ENCODE measurements at regions not wholly inside any gene's neighbourhood (a gene's known extent, or its start where the extent isn't known, plus 50 kb on each side); places are given as distances from the start of the nearest gene placed in this dataset.

- no peak overlapping the region for H3K27ac ChIP-seq (ENCODE audit: low read depth, low read length)
- ChIA-PET CTCF (no interaction called here), POLR2A (no interaction called here)
- H3K27me3 ChIP-seq (ENCODE audit: control insufficient read depth, insufficient read depth, low read length), result no peaks in the 10 kb centered on the region
- H3K9me3 ChIP-seq (ENCODE audit: control insufficient read depth, insufficient read depth, low read length), result peaks cover 6% of the 10 kb centered on the region; the same call in 1 of the 2 replicates
- no peak overlapping the region for H3K4me3 ChIP-seq (ENCODE audit: low read depth, low read length)
- no peak for DNase-seq (ENCODE audit: low read depth, low spot score)
- no peak for TF ChIP-seq CTCF (IDR thresholded peaks at IDR 0.05; ENCODE audit: low read depth, low read length)
Measured at GRCh38 chr3:162647321-162647720, 1150.7 kb downstream of the OTOL1 start.

GRCh38 chr3:162658003-162658402 is 1161.4 kb downstream of the OTOL1 start:
- no peak for TF ChIP-seq CTCF (IDR thresholded peaks at IDR 0.05; ENCODE audit: low read depth, low read length)
- H3K4me3 ChIP-seq (ENCODE audit: low read depth, low read length), result no peak overlapping the region
- POLR2A ChIA-PET, result no interaction called here
- CTCF ChIA-PET, result no interaction called here
- H3K9me3 ChIP-seq (ENCODE audit: control insufficient read depth, insufficient read depth, low read length), result no peaks in the 10 kb centered on the region
- H3K27ac ChIP-seq (ENCODE audit: low read depth, low read length), result no peak overlapping the region
- H3K27me3 ChIP-seq (ENCODE audit: control insufficient read depth, insufficient read depth, low read length), result no peaks in the 10 kb centered on the region
- no peak for DNase-seq (ENCODE audit: low read depth, low spot score)

GRCh38 chr3:162665684-162666391 is 1169.2 kb downstream of the OTOL1 start:
- Histone ChIP-seq H3K27ac (ENCODE audit: low read depth, low read length) (no peak overlapping the region), H3K4me3 (ENCODE audit: low read depth, low read length) (no peak overlapping the region), H3K27me3 (ENCODE audit: control insufficient read depth, insufficient read depth, low read length) (no peaks in the 10 kb centered on the region), H3K9me3 (ENCODE audit: control insufficient read depth, insufficient read depth, low read length) (no peaks in the 10 kb centered on the region)
- CTCF ChIA-PET, result no interaction called here
- DNase-seq (ENCODE audit: low read depth, low spot score), result no peak
- POLR2A ChIA-PET, result no interaction called here
- TF ChIP-seq CTCF (IDR thresholded peaks at IDR 0.05; ENCODE audit: low read depth, low read length), result no peak

- Histone ChIP-seq H3K9me3 (ENCODE audit: control insufficient read depth, insufficient read depth, low read length) (no peaks in the 10 kb centered on the region), H3K27me3 (ENCODE audit: control insufficient read depth, insufficient read depth, low read length) (no peaks in the 10 kb centered on the region), H3K4me3 (ENCODE audit: low read depth, low read length) (no peak overlapping the region), H3K27ac (ENCODE audit: low read depth, low read length) (no peak overlapping the region)
- DNase-seq (ENCODE audit: low read depth, low spot score), result no peak
- no peak for TF ChIP-seq CTCF (IDR thresholded peaks at IDR 0.05; ENCODE audit: low read depth, low read length)
- POLR2A ChIA-PET, result no interaction called here
- CTCF ChIA-PET, result no interaction called here
Measured at GRCh38 chr3:162666835-162667234, 1170.2 kb downstream of the OTOL1 start.

- H3K27ac ChIP-seq (ENCODE audit: low read depth, low read length), result no peak overlapping the region
- no peak overlapping the region for H3K4me3 ChIP-seq (ENCODE audit: low read depth, low read length)
- no peaks in the 10 kb centered on the region for H3K9me3 ChIP-seq (ENCODE audit: control insufficient read depth, insufficient read depth, low read length)
- ChIA-PET POLR2A (no interaction called here), CTCF (no interaction called here)
- no peak for TF ChIP-seq CTCF (IDR thresholded peaks at IDR 0.05; ENCODE audit: low read depth, low read length)
- no peaks in the 10 kb centered on the region for H3K27me3 ChIP-seq (ENCODE audit: control insufficient read depth, insufficient read depth, low read length)
- no peak for DNase-seq (ENCODE audit: low read depth, low spot score)
Measured at GRCh38 chr3:162670181-162670580, 1173.6 kb downstream of the OTOL1 start.
